Ureter (tissue), 1 donor: ENCODE measurements at regions not wholly inside any gene's neighbourhood (a gene's known extent, or its start where the extent isn't known, plus 50 kb on each side); places are given as distances from the start of the nearest gene placed in this dataset.
"Not testable (repeated sequence)": the region's sequence is repeated elsewhere in the genome, so short reads cannot be mapped to it uniquely, and the experiment has no call there.

Experiments used
- DNase-seq: peaks from one replicate; pipeline ENCODE4 v3.0.0-alpha.2; 2020; ENCODE audit warnings: low spot score
- donor health status: DM: yes; HTN: yes; CAD: no.

- DNase-seq, result no peak
These were observed 334.2 kb upstream of the IL12A start for GRCh38 chr3:159654183-159655134.

GRCh38 chr3:159655202-159655601 is 333.4 kb upstream of the IL12A start:
- no peak for DNase-seq

GRCh38 chr3:159657176-159657575 is 331.5 kb upstream of the IL12A start:
- no peak for DNase-seq

- no peak for DNase-seq
These were observed 331.0 kb upstream of the IL12A start for GRCh38 chr3:159657629-159658028.

GRCh38 chr3:159660326-159660725 is 328.3 kb upstream of the IL12A start:
- no peak for DNase-seq

GRCh38 chr3:159660901-159661300 is 327.7 kb upstream of the IL12A start:
- no peak for DNase-seq

GRCh38 chr3:159662549-159662948 is 326.1 kb upstream of the IL12A start:
- DNase-seq, result no peak

- DNase-seq, result no peak
These were observed 324.6 kb upstream of the IL12A start for GRCh38 chr3:159664006-159664405.

GRCh38 chr3:159664653-159665052 is 324.0 kb upstream of the IL12A start:
- DNase-seq, result no peak

GRCh38 chr3:159667261-159667660 is 321.4 kb upstream of the IL12A start:
- no peak for DNase-seq

- no peak for DNase-seq
These were observed 320.2 kb upstream of the IL12A start for GRCh38 chr3:159668461-159668860.

- DNase-seq, result no peak
These were observed 319.6 kb upstream of the IL12A start for GRCh38 chr3:159668990-159669476.

- DNase-seq, result no peak
These were observed 318.9 kb upstream of the IL12A start for GRCh38 chr3:159669766-159670165.

GRCh38 chr3:159672728-159673688 is 315.6 kb upstream of the IL12A start:
- DNase-seq, result no peak

GRCh38 chr3:159674583-159674982 is 314.1 kb upstream of the IL12A start:
- DNase-seq, result no peak

- no peak for DNase-seq
These were observed 313.4 kb upstream of the IL12A start for GRCh38 chr3:159675285-159675684.

- DNase-seq, result no peak
These were observed 308.7 kb upstream of the IL12A start for GRCh38 chr3:159679900-159680299.

- not testable (repeated sequence) for DNase-seq
These were observed 306.9 kb upstream of the IL12A start for GRCh38 chr3:159681717-159682116.

- DNase-seq, result no peak
These were observed 302.8 kb upstream of the IL12A start for GRCh38 chr3:159685801-159686200.

GRCh38 chr3:159693226-159693625 is 295.4 kb upstream of the IL12A start:
- DNase-seq, result no peak

- DNase-seq, result no peak
These were observed 276.9 kb upstream of the IL12A start for GRCh38 chr3:159711560-159712333.
